Epithelial cell of esophagus (primary cell): ENCODE measurements at regions not wholly inside any gene's neighbourhood (a gene's known extent, or its start where the extent isn't known, plus 50 kb on each side); places are given as distances from the start of the nearest gene placed in this dataset.

Experiments
- DNase-seq: peaks from one replicate; pipeline ENCODE4 v3.0.0; 2010; ENCODE audit warnings: low read depth
- H3K4me3 ChIP-seq: 2 replicates; pipeline ENCODE4 v1.5.1; 2011; ENCODE audit warnings: mild to moderate bottlenecking, low read length, control low read depth
- CTCF ChIP-seq: IDR thresholded peaks from 2 replicates; pipeline ENCODE4 v1.5.1; 2011; ENCODE audit warnings: low read depth, mild to moderate bottlenecking, low read length, control low read depth, inconsistent platforms; ENCODE audit not compliant: insufficient read depth; ENCODE audit errors: missing control alignments

- TF ChIP-seq CTCF = no peak
Measured at GRCh38 chr10:57186201-57186600, 825.1 kb upstream of the ZWINT start.

GRCh38 chr10:57169597-57169996, 808.5 kb upstream of the ZWINT start:
- TF ChIP-seq CTCF = no peak
- no peak for DNase-seq
- no peak overlapping the region for H3K4me3 ChIP-seq

More at GRCh38 chr10:57186201-57186600, 825.1 kb upstream of the ZWINT start:
- no peak for DNase-seq
- H3K4me3 ChIP-seq = no peak overlapping the region

GRCh38 chr10:57168611-57169240, 807.7 kb upstream of the ZWINT start:
- no peak for TF ChIP-seq CTCF
- no peak overlapping the region for H3K4me3 ChIP-seq
- no peak for DNase-seq

- no peak for DNase-seq
- H3K4me3 ChIP-seq = no peak overlapping the region
- no peak for TF ChIP-seq CTCF
Measured at GRCh38 chr10:57165671-57166070, 804.6 kb upstream of the ZWINT start.

- DNase-seq = no peak
- TF ChIP-seq CTCF = no peak
- no peak overlapping the region for H3K4me3 ChIP-seq
Measured at GRCh38 chr10:57162231-57162630, 801.2 kb upstream of the ZWINT start.

GRCh38 chr10:57161157-57161556, 800.1 kb upstream of the ZWINT start:
- TF ChIP-seq CTCF = no peak
- no peak overlapping the region for H3K4me3 ChIP-seq

GRCh38 chr10:57145548-57145947, 784.5 kb upstream of the ZWINT start:
- H3K4me3 ChIP-seq = no peak overlapping the region
- TF ChIP-seq CTCF = no peak
- DNase-seq = no peak

More at GRCh38 chr10:57161157-57161556, 800.1 kb upstream of the ZWINT start:
- DNase-seq = no peak
